HG03342 (cell line): ENCODE measurements at regions not wholly inside any gene's neighbourhood (a gene's known extent, or its start where the extent isn't known, plus 50 kb on each side); places are given as distances from the start of the nearest gene placed in this dataset.
"Not testable (repeated sequence)": the region's sequence is repeated elsewhere in the genome, so short reads cannot be mapped to it uniquely, and the experiment has no call there.

ENCODE experiments used
- ATAC-seq: cut with Tn5 transposase; IDR thresholded peaks from one replicate; pipeline ENCODE4 v1.9.1; 2021; ENCODE audit warnings: mild to moderate bottlenecking, moderate library complexity; ENCODE audit not compliant: unreplicated experiment

GRCh38 chr13:56012644-56013043 lies 1128.1 kb upstream of the PRR20A start:
- ATAC-seq = no peak

- no peak for ATAC-seq
Observed at GRCh38 chr13:56015919-56016318, 1124.8 kb upstream of the PRR20A start.

GRCh38 chr13:56019606-56020005 lies 1121.1 kb upstream of the PRR20A start:
- no peak for ATAC-seq

- ATAC-seq = no peak
Observed at GRCh38 chr13:56020425-56020824, 1120.3 kb upstream of the PRR20A start.

GRCh38 chr13:56039992-56040391 lies 1100.7 kb upstream of the PRR20A start:
- ATAC-seq = no peak

- ATAC-seq = no peak
Observed at GRCh38 chr13:56066321-56066720, 1074.4 kb upstream of the PRR20A start.

- no peak for ATAC-seq
Observed at GRCh38 chr13:56102641-56103040, 1038.1 kb upstream of the PRR20A start.

- no peak for ATAC-seq
Observed at GRCh38 chr13:56110751-56111150, 1030.0 kb upstream of the PRR20A start.

- ATAC-seq = no peak
Observed at GRCh38 chr13:56134524-56134923, 1006.2 kb upstream of the PRR20A start.

- ATAC-seq = no peak
Observed at GRCh38 chr13:56166864-56167263, 973.9 kb upstream of the PRR20A start.

- ATAC-seq = no peak
Observed at GRCh38 chr13:56168581-56168980, 972.1 kb upstream of the PRR20A start.

- no peak for ATAC-seq
Observed at GRCh38 chr13:56173346-56173745, 967.4 kb upstream of the PRR20A start.

GRCh38 chr13:56182598-56182997 lies 958.1 kb upstream of the PRR20A start:
- ATAC-seq = no peak

GRCh38 chr13:56187331-56187730 lies 953.4 kb upstream of the PRR20A start:
- ATAC-seq = no peak

- not testable (repeated sequence) for ATAC-seq
Observed at GRCh38 chr13:56188582-56188981, 952.1 kb upstream of the PRR20A start.

- ATAC-seq = no peak
Observed at GRCh38 chr13:56189439-56189838, 951.3 kb upstream of the PRR20A start.

GRCh38 chr13:56189978-56190377 lies 950.7 kb upstream of the PRR20A start:
- no peak for ATAC-seq

- no peak for ATAC-seq
Observed at GRCh38 chr13:56198350-56198749, 942.4 kb upstream of the PRR20A start.

GRCh38 chr13:56201834-56202233 lies 938.9 kb upstream of the PRR20A start:
- no peak for ATAC-seq

- no peak for ATAC-seq
Observed at GRCh38 chr13:56216221-56216620, 924.5 kb upstream of the PRR20A start.

- ATAC-seq = no peak
Observed at GRCh38 chr13:56247692-56248091, 893.0 kb upstream of the PRR20A start.

GRCh38 chr13:56271686-56272085 lies 869.0 kb upstream of the PRR20A start:
- ATAC-seq = no peak

- no peak for ATAC-seq
Observed at GRCh38 chr13:56283262-56283828, 857.4 kb upstream of the PRR20A start.
